H1 (cell line): ENCODE measurements at regions not wholly inside any gene's neighbourhood (a gene's known extent, or its start where the extent isn't known, plus 50 kb on each side); places are given as distances from the start of the nearest gene placed in this dataset.

Source experiments
- CTCF ChIA-PET: fragments of 300-600 bp; sonication (Branson Sonifier 250); formaldehyde crosslinking; loops from one replicate; lab custom pipeline; 2021; ENCODE audit not compliant: partially characterized antibody; lab: Charles Lee
- POLR2A ChIA-PET: fragments of 300-600 bp; sonication (Branson Sonifier 250); formaldehyde crosslinking; loops from one replicate; lab custom pipeline; 2021; ENCODE audit warnings: inconsistent platforms; ENCODE audit not compliant: partially characterized antibody; lab: Charles Lee
- DNase-seq, 2 experiments: peaks; one replicate each; pipeline versions ENCODE4 v3.0.0 to v3.0.0-alpha.2; 2010 to 2022; ENCODE audit warnings: low spot score in 2 of 2, low read depth in 1 of 2, mixed read lengths in 1 of 2
- FAIRE-seq: peaks from 2 replicates; lab custom pipeline; 2011; peaks lifted over from hg19 to GRCh38; lab: Jason Lieb, UNC
- H2AFZ ChIP-seq: 2 replicates; pipeline ENCODE4 v1.8.1; 2012; ENCODE audit warnings: low read length, inconsistent platforms
- H2AK5ac ChIP-seq: 2 replicates; pipeline ENCODE4 v1.6.1; 2013; ENCODE audit warnings: low read depth, low read length
- H2BK120ac ChIP-seq: replicated peaks from 2 replicates; pipeline ENCODE3; 2013; ENCODE audit warnings: low read depth, low read length, inconsistent platforms
- H2BK12ac ChIP-seq: 2 replicates; pipeline ENCODE4 v1.6.1; 2013; ENCODE audit warnings: low read depth, low read length
- H2BK15ac ChIP-seq: 2 replicates; pipeline ENCODE4 v1.6.1; 2013; ENCODE audit warnings: low read length
- H2BK20ac ChIP-seq: 2 replicates; pipeline ENCODE4 v1.6.1; 2013; ENCODE audit warnings: low read length
- H2BK5ac ChIP-seq: 2 replicates; pipeline ENCODE4 v1.6.1; 2013; ENCODE audit warnings: low read depth, low read length
- H3K14ac ChIP-seq: 2 replicates; pipeline ENCODE4 v1.6.1; 2013; ENCODE audit warnings: inconsistent platforms; ENCODE audit not compliant: insufficient read length
- H3K18ac ChIP-seq: 2 replicates; pipeline ENCODE4 v1.6.1; 2013; ENCODE audit warnings: low read length; ENCODE audit errors: extremely low read depth
- H3K23ac ChIP-seq: 2 replicates; pipeline ENCODE4 v1.6.1; 2013; ENCODE audit warnings: inconsistent platforms; ENCODE audit not compliant: insufficient read length
- H3K23me2 ChIP-seq: 2 replicates; pipeline ENCODE4 v1.6.1; 2013; ENCODE audit warnings: low read depth, low read length
- H3K27ac ChIP-seq: 2 replicates; pipeline ENCODE4 v1.6.1; 2011; ENCODE audit warnings: low read depth, low read length, inconsistent platforms
- H3K27me3 ChIP-seq, 4 experiments: replicated peaks in 1 of 4; 1 replicate in 1 of 4; 2 replicates in 3 of 4; pipeline versions ENCODE4 v1.6.1 to v1.8.1; 2011 to 2013; ENCODE audit warnings: low read length in 3 of 4, mild to moderate bottlenecking in 3 of 4, inconsistent platforms in 2 of 4, mixed read lengths in 2 of 4, moderate library complexity in 1 of 4; ENCODE audit not compliant: control insufficient read depth in 3 of 4, insufficient read depth in 3 of 4; ENCODE audit errors: extremely low read depth in 1 of 4
- H3K36me3 ChIP-seq, 4 experiments: 2 replicates each; pipeline versions ENCODE4 v1.6.1 to v1.8.1; 2011 to 2013; ENCODE audit warnings: mild to moderate bottlenecking in 4 of 4, low read length in 3 of 4, moderate library complexity in 2 of 4, control low read depth in 1 of 4, inconsistent platforms in 1 of 4; ENCODE audit not compliant: insufficient read depth in 4 of 4, control insufficient read depth in 2 of 4
- H3K4ac ChIP-seq: replicated peaks from 2 replicates; pipeline ENCODE3; 2013; ENCODE audit warnings: low read length, low read depth, mixed read lengths, inconsistent platforms; ENCODE audit not compliant: insufficient read length
- H3K4me1 ChIP-seq, 4 experiments: replicated peaks in 1 of 4; 1 replicate in 1 of 4; 2 replicates in 3 of 4; pipeline versions ENCODE4 v1.6.1 to v1.8.1; 2011 to 2013; ENCODE audit warnings: low read length in 3 of 4, inconsistent platforms in 2 of 4, mixed read lengths in 1 of 4; ENCODE audit not compliant: insufficient read depth in 4 of 4, control insufficient read depth in 3 of 4
- H3K4me2 ChIP-seq, 2 experiments: 2 replicates each; pipeline versions ENCODE4 v1.6.1 to v1.8.1; 2011 to 2013; ENCODE audit warnings: low read depth in 2 of 2, low read length in 2 of 2, control low read depth in 1 of 2, inconsistent platforms in 1 of 2, mild to moderate bottlenecking in 1 of 2; ENCODE audit not compliant: insufficient read depth in 1 of 2
- H3K4me3 ChIP-seq, 4 experiments: fragments of 200-600, 300-600 bp in 1 of 4; sonication (generic), shearing (Covaris generic), sonication (Bioruptor Twin) in 1 of 4; 2 replicates each; pipeline versions ENCODE4 v1.5.1 to v1.8.1; 2011 to 2016; ENCODE audit warnings: low read length in 4 of 4, low read depth in 3 of 4, control low read depth in 2 of 4, inconsistent platforms in 2 of 4, mild to moderate bottlenecking in 2 of 4, mixed read lengths in 1 of 4, moderate library complexity in 1 of 4; ENCODE audit not compliant: insufficient read depth in 2 of 4; ENCODE audit errors: extremely low read depth in 1 of 4
- H3K56ac ChIP-seq: replicated peaks from 2 replicates; pipeline ENCODE3; 2013; ENCODE audit warnings: low read depth, mild to moderate bottlenecking, mixed read lengths, low read length, inconsistent platforms; ENCODE audit not compliant: insufficient read length
- H3K79me1 ChIP-seq: 2 replicates; pipeline ENCODE4 v1.6.1; 2013; ENCODE audit warnings: low read depth, low read length, control low read depth
- H3K79me2 ChIP-seq, 2 experiments: 2 replicates each; pipeline versions ENCODE4 v1.6.1 to v1.8.1; 2012 to 2013; ENCODE audit warnings: low read length in 2 of 2, mild to moderate bottlenecking in 2 of 2, inconsistent platforms in 1 of 2; ENCODE audit not compliant: insufficient read depth in 2 of 2, control insufficient read depth in 1 of 2
- H3K9ac ChIP-seq, 4 experiments: replicated peaks in 1 of 4; 1 replicate in 1 of 4; 2 replicates in 3 of 4; pipeline versions ENCODE4 v1.6.1 to v1.8.1; 2011 to 2013; ENCODE audit warnings: low read depth in 3 of 4, low read length in 3 of 4, control low read depth in 2 of 4, mild to moderate bottlenecking in 2 of 4, moderate library complexity in 2 of 4, inconsistent platforms in 1 of 4; ENCODE audit errors: extremely low read depth in 1 of 4
- H3K9me3 ChIP-seq, 2 experiments: 2 replicates each; pipeline versions ENCODE4 v1.6.1 to v1.8.1; 2012 to 2013; ENCODE audit warnings: mild to moderate bottlenecking in 2 of 2, moderate library complexity in 2 of 2, control low read depth in 1 of 2, inconsistent platforms in 1 of 2, low read depth in 1 of 2, low read length in 1 of 2, mixed read lengths in 1 of 2; ENCODE audit not compliant: insufficient read depth in 2 of 2
- H4K20me1 ChIP-seq, 2 experiments: replicated peaks in 1 of 2; 2 replicates each; pipeline versions ENCODE3 to v1.8.1; 2011 to 2013; ENCODE audit warnings: inconsistent platforms in 2 of 2, low read length in 2 of 2, mild to moderate bottlenecking in 1 of 2; ENCODE audit not compliant: insufficient read depth in 2 of 2, control insufficient read depth in 1 of 2
- H4K5ac ChIP-seq: 2 replicates; pipeline ENCODE4 v1.6.1; 2013; ENCODE audit warnings: low read length, low read depth, mixed read lengths, inconsistent platforms; ENCODE audit not compliant: insufficient read length
- H4K8ac ChIP-seq: 2 replicates; pipeline ENCODE4 v1.8.0; 2013; ENCODE audit warnings: mild to moderate bottlenecking, moderate library complexity, low read length, inconsistent platforms; ENCODE audit not compliant: insufficient read depth; ENCODE audit errors: extremely low read depth
- H4K91ac ChIP-seq: replicated peaks from 2 replicates; pipeline ENCODE3; 2013; ENCODE audit warnings: low read length, mixed read lengths, inconsistent platforms; ENCODE audit not compliant: insufficient read length
- BACH1 ChIP-seq: IDR thresholded peaks from 2 replicates; pipeline ENCODE4 v1.6.1; 2012; ENCODE audit warnings: low read length, improper control_type of control experiment
- CHD1 ChIP-seq: IDR thresholded peaks from 2 replicates; pipeline ENCODE4 v1.6.1; 2012; ENCODE audit warnings: low read depth, low read length, improper control_type of control experiment
- EGR1 ChIP-seq: IDR thresholded peaks from 2 replicates; pipeline ENCODE4 v1.6.1; 2011; ENCODE audit warnings: low read depth, low read length, borderline replicate concordance
- GABPA ChIP-seq: IDR thresholded peaks from 2 replicates; pipeline ENCODE4 v1.6.1; 2011; ENCODE audit warnings: mild to moderate bottlenecking, low read length, moderate library complexity, borderline replicate concordance; ENCODE audit not compliant: insufficient read depth
- GTF2F1 ChIP-seq: IDR thresholded peaks from 2 replicates; pipeline ENCODE4 v1.6.1; 2012; ENCODE audit warnings: low read depth, low read length, improper control_type of control experiment, borderline replicate concordance
- NRF1 ChIP-seq: IDR thresholded peaks from 2 replicates; pipeline ENCODE4 v1.6.1; 2011; ENCODE audit warnings: mild to moderate bottlenecking, low read depth, low read length, improper control_type of control experiment
- RAD21 ChIP-seq, 2 experiments: IDR thresholded peaks in 1 of 2; conservative IDR thresholded peaks in 1 of 2; 2 replicates each; pipeline ENCODE4 v1.6.1; 2011; ENCODE audit warnings: low read depth in 2 of 2, low read length in 2 of 2, improper control_type of control experiment in 1 of 2, inconsistent platforms in 1 of 2, mild to moderate bottlenecking in 1 of 2, moderate library complexity in 1 of 2
- SIN3A ChIP-seq, 2 experiments: IDR thresholded peaks in 1 of 2; conservative IDR thresholded peaks in 1 of 2; 2 replicates each; pipeline ENCODE4 v1.6.1; 2011 to 2012; ENCODE audit warnings: low read length in 2 of 2, improper control_type of control experiment in 1 of 2, low read depth in 1 of 2, mild to moderate bottlenecking in 1 of 2
- TEAD4 ChIP-seq: IDR thresholded peaks from 2 replicates; pipeline ENCODE4 v1.6.1; 2012; ENCODE audit warnings: low read depth, low read length, inconsistent platforms, mixed read lengths
- USF2 ChIP-seq: IDR thresholded peaks from 2 replicates; pipeline ENCODE4 v1.6.1; 2011; ENCODE audit warnings: low read length, improper control_type of control experiment
- YY1 ChIP-seq: IDR thresholded peaks from 2 replicates; pipeline ENCODE4 v1.6.1; 2011; ENCODE audit warnings: low read depth, mild to moderate bottlenecking, low read length
- ZNF274 ChIP-seq: IDR thresholded peaks from 2 replicates; pipeline ENCODE4 v1.7.0; 2012; ENCODE audit warnings: low read length, borderline replicate concordance; ENCODE audit errors: extremely low read depth
- WGBS, 2 experiments: shearing (Covaris generic) in 1 of 2; methylation state at CpG; one replicate each; pipeline versions ENCODE4 v1.1.6 to v1.1.7; 2013 to 2015; ENCODE audit warnings: low lambda C conversion rate in 2 of 2, mixed read lengths in 2 of 2, inconsistent platforms in 1 of 2, low coverage in 1 of 2, missing lambda C conversion rate in 1 of 2; ENCODE audit not compliant: insufficient replicate concordance in 2 of 2, insufficient coverage in 1 of 2, insufficient read length in 1 of 2; ENCODE audit errors: extremely low coverage in 1 of 2, missing lambda C conversion rate in 1 of 2; 5-methylcytosine and 5-hydroxymethylcytosine counted together

GRCh38 chr6:121522771-121523386 lies 87.4 kb downstream of the GJA1 start:
- ChIA-PET CTCF (interaction anchor here (0.6 to 2.3 kb wide), 7 partner anchors 10 to 1008 kb away, joined by 3 to 8 read pairs (median 5); no protein-coding TSS in a partner anchor), POLR2A (interaction anchor here (0.6 to 1.4 kb wide), 2 partner anchors 86 to 135 kb away, joined by 3 to 4 read pairs; no protein-coding TSS in a partner anchor)
- Histone ChIP-seq H3K56ac (no peak overlapping the region), H3K4me2 (no peak overlapping the region), H3K4ac (no peak overlapping the region), H4K20me1 (no peaks in the 10 kb centered on the region), H2BK5ac (no peak overlapping the region), H2BK12ac (no peak overlapping the region), H2BK120ac (no peak overlapping the region), H2AFZ (0 out of 2 replicates have a peak overlapping the region, but pooled peaks have one; percentile 54), H4K8ac (no peak overlapping the region), H3K27ac (no peak overlapping the region), H3K79me2 (no peaks in the 10 kb centered on the region), H2BK20ac (no peak overlapping the region), H3K79me1 (no peaks in the 10 kb centered on the region), H4K91ac (no peak overlapping the region), H3K23me2 (no peaks in the 10 kb centered on the region), H3K4me1 (peaks cover 0 to 13% (median 4%) of the 10 kb centered on the region in 4 experiments; a peak in 3 of 7 replicates), H4K5ac (no peak overlapping the region), H2BK15ac (no peak overlapping the region; the same call in 1 of the 2 replicates), H2AK5ac (no peak overlapping the region), H3K9ac (no peak overlapping the region), H3K23ac (no peak overlapping the region), H3K18ac (no peak overlapping the region; the same call in 1 of the 2 replicates), H3K14ac (no peak overlapping the region), H3K9me3 (no peaks in the 10 kb centered on the region), H3K4me3 (no peak overlapping the region), H3K27me3 (no peaks in the 10 kb centered on the region), H3K36me3 (no peaks in the 10 kb centered on the region)
- 93% methylated on average over 3 of the region's 3 CpGs; no CpG with 5 or more reads in 1 of the 2 experiments for WGBS, 2 experiments
- DNase-seq (no peak), FAIRE-seq (no peak)
- no peak for TF ChIP-seq USF2
- TF ChIP-seq ZNF274: no peak
- TF ChIP-seq GTF2F1: no peak
- no peak for TF ChIP-seq BACH1
- no peak for TF ChIP-seq RAD21 (IDR thresholded peaks at IDR 0.05 in 1 of 2, conservative IDR thresholded peaks at IDR 0.05 in 1 of 2; ENCODE audit: low read depth in 2 of 2, low read length in 2 of 2)
- no peak for TF ChIP-seq GABPA
- no peak for TF ChIP-seq CHD1
- no peak for TF ChIP-seq TEAD4
- no peak for TF ChIP-seq SIN3A (conservative IDR thresholded peaks at IDR 0.05 in 1 of 2, IDR thresholded peaks at IDR 0.05 in 1 of 2; ENCODE audit: low read depth in 1 of 2, low read length in 2 of 2)
- no peak for TF ChIP-seq NRF1
- TF ChIP-seq YY1: no peak
- TF ChIP-seq EGR1: no peak
